Heart right ventricle (tissue), 16 donors: ENCODE measurements at regions not wholly inside any gene's neighbourhood (a gene's known extent, or its start where the extent isn't known, plus 50 kb on each side); places are given as distances from the start of the nearest gene placed in this dataset.

Experiments used
- ATAC-seq, 8 donors: fragments of 200-7000 bp; cut with Tn5 transposase; one replicate each; pipeline ENCODE4 v1.9.1; 2020; ENCODE audit warnings: mild to moderate bottlenecking in 8 of 8, moderate library complexity in 8 of 8, moderate number of reproducible peaks in 1 of 8
- DNase-seq, 2 donors: peaks; one replicate each; pipeline ENCODE4 v3.0.0-alpha.2; 2020
- H3K27ac ChIP-seq, 10 donors: fragments of 200-600 bp; sonication (generic) in 2 of 10; one replicate each; pipeline versions ENCODE4 v1.5.0 to v1.8.0; 2020 to 2022; ENCODE audit warnings: mild to moderate bottlenecking in 3 of 10
- H3K27me3 ChIP-seq, 7 donors: fragments of 200-600 bp; one replicate each; pipeline ENCODE4 v1.8.0; 2021 to 2022; ENCODE audit warnings: mild to moderate bottlenecking in 2 of 7
- H3K36me3 ChIP-seq, 9 donors: fragments of 200-600 bp; sonication (generic) in 1 of 9; one replicate each; pipeline versions ENCODE4 v1.5.0 to v1.8.0; 2020 to 2022; ENCODE audit warnings: mild to moderate bottlenecking in 2 of 9
- H3K4me1 ChIP-seq, 9 donors: fragments of 200-600 bp; sonication (generic) in 1 of 9; one replicate each; pipeline versions ENCODE4 v1.5.0 to v1.8.0; 2020 to 2022; ENCODE audit warnings: mild to moderate bottlenecking in 4 of 9
- H3K4me3 ChIP-seq, 10 donors: fragments of 200-600 bp; sonication (generic) in 2 of 10; one replicate each; pipeline versions ENCODE4 v1.5.0 to v1.8.0; 2020 to 2022; ENCODE audit warnings: mild to moderate bottlenecking in 7 of 10, moderate library complexity in 2 of 10
- H3K9me3 ChIP-seq, 11 donors: fragments of 200-600 bp in 10 of 11; sonication (generic) in 2 of 11; one replicate each; pipeline versions ENCODE4 v1.5.0 to v1.8.0; 2013 to 2022; ENCODE audit warnings: mild to moderate bottlenecking in 2 of 11, control low read depth in 1 of 11, moderate library complexity in 1 of 11
- CTCF ChIP-seq, 9 donors: fragments of 200-600 bp; sonication (generic) in 2 of 9; IDR thresholded peaks; one replicate each; pipeline versions ENCODE4 v1.5.0 to v1.8.0; 2021 to 2022; ENCODE audit warnings: antibody characterized with exemption in 9 of 9, mild to moderate bottlenecking in 5 of 9, moderate library complexity in 1 of 9
- WGBS, 2 donors: extraction: QIAGEN DNeasy Blood & Tissue Kit; methylation state at CpG; one replicate each; pipeline ENCODE4 v1.1.7; 2013; ENCODE audit warnings: inconsistent platforms in 1 of 2; 5-methylcytosine and 5-hydroxymethylcytosine counted together
- intact Hi-C, 10 donors: fragments of 100-400 bp; cut with DNase I; formaldehyde crosslinking; loops; one replicate each; pipeline versions ENCODE4 v1.11.1 to v1.14.2; 2022
- donor health status: Arrhythmogenic right ventricular cardiomyopathy.
- donor health status: ischemic (EF 13 %, LVEDD 7.1; RV severe dilation, severe dysfunction).
- donor health status: healthy with polysubstance abuse.
- donor health status: DM: no; HTN: yes; CAD: no.
- donor health status: DM: no; HTN: no; CAD: no.
- donor health status: ischemic (EF 25% LVEDD 6.9; RV normal size, moderate dysfunction).
- donor health status: ischemic (EF 25% LVEDD 5.7; RV mildly dilated, moderate dysfunction).
- donor health status: healthy.
- donor health status: DM: yes; HTN: yes; CAD: no.
- donor health status: Ischemic cardiomyopathy.
- donor health status: ischemic (EF 35%, LVEDD 5.7; RV mildly dilated, moderate dysfunction).
- donor health status: nonischemic (EF 11% LVEDD 7.7; RV severe dilation, severe dysfunction).
- donor health status: DM: yes; HTN: yes; CAD: no.
- donor health status: PGD.
- donor health status: ischemic (EF 29% LVEDD 5.4; RV normal size, mild dysfunction).
- donor health status: nonischemic (EF 23%, LVEDD 6.1; RV moderate dilation, normal function).

GRCh38 chr4:59537246-59537886 is 1662.8 kb upstream of the ADGRL3 start:
- WGBS, 2 donors, result 45 to 60% methylated on average over 2 of the region's 2 CpGs

GRCh38 chr4:59539401-59539800 is 1660.7 kb upstream of the ADGRL3 start:
- no peak overlapping the region for H3K27ac ChIP-seq
- no peak for ATAC-seq
- H3K9me3 ChIP-seq, result no peaks in the 10 kb centered on the region
- no peaks in the 10 kb centered on the region for H3K4me1 ChIP-seq
- H3K36me3 ChIP-seq, result no peaks in the 10 kb centered on the region
- intact Hi-C loops, result no loop called here
- TF ChIP-seq CTCF (IDR thresholded peaks at IDR 0.05), result no peak
- WGBS, 2 donors, result 88% methylated on average over 4 of the region's 4 CpGs
- no peak overlapping the region for H3K4me3 ChIP-seq
- no peak for DNase-seq
- no peaks in the 10 kb centered on the region for H3K27me3 ChIP-seq

More at GRCh38 chr4:59537246-59537886, 1662.8 kb upstream of the ADGRL3 start:
- Histone ChIP-seq H3K4me3 (no peak overlapping the region), H3K27me3 (no peaks in the 10 kb centered on the region), H3K27ac (no peak overlapping the region), H3K36me3 (no peaks in the 10 kb centered on the region), H3K4me1 (no peaks in the 10 kb centered on the region), H3K9me3 (no peaks in the 10 kb centered on the region)
- DNase-seq (no peak), ATAC-seq (no peak)
- intact Hi-C loops, result no loop called here
- no peak for TF ChIP-seq CTCF (IDR thresholded peaks at IDR 0.05)

- ATAC-seq (no peak), DNase-seq (no peak)
- H3K27me3 ChIP-seq, result no peaks in the 10 kb centered on the region
- no peak overlapping the region for H3K27ac ChIP-seq
- H3K4me3 ChIP-seq, result no peak overlapping the region
- TF ChIP-seq CTCF (IDR thresholded peaks at IDR 0.05), result no peak
- H3K4me1 ChIP-seq, result no peaks in the 10 kb centered on the region
- H3K9me3 ChIP-seq, result no peaks in the 10 kb centered on the region
- intact Hi-C loops, result no loop called here
- no peaks in the 10 kb centered on the region for H3K36me3 ChIP-seq
- WGBS, 2 donors, result 92% methylated on average over 2 of the region's 2 CpGs
Measured at GRCh38 chr4:59540311-59540710, 1659.8 kb upstream of the ADGRL3 start.

GRCh38 chr4:59553063-59553720 is 1646.9 kb upstream of the ADGRL3 start:
- 58 to 61% methylated on average over 2 of the region's 2 CpGs for WGBS, 2 donors

More at GRCh38 chr4:59553063-59553720, 1646.9 kb upstream of the ADGRL3 start:
- ATAC-seq (no peak), DNase-seq (no peak)
- no peaks in the 10 kb centered on the region for H3K4me1 ChIP-seq
- TF ChIP-seq CTCF (IDR thresholded peaks at IDR 0.05), result no peak
- intact Hi-C loops, result no loop called here
- no peaks in the 10 kb centered on the region for H3K36me3 ChIP-seq
- H3K4me3 ChIP-seq, result peak overlapping the region in 2 of 10 donors; percentile 12
- no peaks in the 10 kb centered on the region for H3K27me3 ChIP-seq
- peaks cover 0 to 10% (median 0%) of the 10 kb centered on the region in 11 donors for H3K9me3 ChIP-seq
- H3K27ac ChIP-seq, result no peak overlapping the region
